ENCODE measurements at regions not wholly inside any gene's neighbourhood (a gene's known extent, or its start where the extent isn't known, plus 50 kb on each side); places are given as distances from the start of the nearest gene placed in this dataset.
A peak's percentile ranks its signal among the peaks of the same experiment; 100 is the strongest.

DNA sequence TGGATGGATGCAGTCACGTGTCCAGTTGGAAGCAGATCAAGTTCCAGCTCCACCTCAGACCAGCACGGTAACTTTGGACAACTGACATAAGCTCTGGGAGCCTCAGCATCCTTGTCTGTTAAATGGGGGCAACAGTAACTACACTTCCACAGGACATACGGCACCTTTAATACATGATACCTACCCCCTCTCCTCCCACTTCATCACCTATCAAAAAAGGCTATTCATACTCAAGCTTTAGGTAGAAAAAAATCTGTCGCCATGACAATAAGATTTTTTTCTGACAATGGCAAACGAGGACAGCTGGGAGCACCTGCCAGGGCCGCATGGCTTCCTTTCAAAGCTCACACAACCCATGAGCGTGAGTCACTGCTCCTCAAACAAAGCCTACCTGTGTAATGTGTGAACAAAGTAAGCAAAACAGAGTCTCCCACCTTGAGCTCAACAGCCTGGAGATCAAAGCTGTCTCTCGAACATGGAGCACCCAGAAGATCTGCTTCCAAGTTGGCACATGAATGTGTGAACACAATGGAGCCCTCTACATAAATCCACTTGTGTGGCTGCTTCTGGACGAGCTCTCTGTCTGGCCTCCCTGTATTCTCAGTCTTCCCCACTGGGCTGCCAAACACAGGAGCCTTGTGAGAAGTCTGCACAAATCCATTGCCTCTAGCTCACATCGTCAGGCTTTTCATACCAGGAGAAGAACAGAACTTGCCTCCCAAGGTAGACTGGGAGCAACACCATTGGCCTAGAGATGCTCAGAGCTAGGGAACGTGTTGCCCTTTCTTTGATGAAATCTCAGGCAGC, 459.7 kb downstream of the SOX9 start:
- Histone ChIP-seq H3K27me3 (ENCODE audit: control insufficient read depth, insufficient read depth, low read length) (no peaks in the 10 kb centered on the region), H3K36me3 (ENCODE audit: control insufficient read depth, insufficient read depth, low read length) (no peaks in the 10 kb centered on the region), H3K9me3 (ENCODE audit: control insufficient read depth, insufficient read depth, low read length) (no peaks in the 10 kb centered on the region), H3K27ac (ENCODE audit: low read length) (no peak overlapping the region), H3K4me1 (ENCODE audit: control insufficient read depth, insufficient read depth, low read length) (peaks cover 7% of the 10 kb centered on the region), H3K4me3 (ENCODE audit: low read length) (no peak overlapping the region)
- no peak for DNase-seq (ENCODE audit: low read depth, low spot score)
- WGBS (ENCODE audit: insufficient coverage, insufficient read length) = no CpG with 5 or more reads among the region's 11 CpGs

GRCh38 chr17:72587156-72587555, 466.3 kb downstream of the SOX9 start:
- Histone ChIP-seq H3K27me3 (ENCODE audit: control insufficient read depth, insufficient read depth, low read length) (peaks cover 14% of the 10 kb centered on the region), H3K4me3 (ENCODE audit: low read length) (no peak overlapping the region), H3K4me1 (ENCODE audit: control insufficient read depth, insufficient read depth, low read length) (peaks cover 1% of the 10 kb centered on the region; the same call in 1 of the 2 replicates), H3K27ac (ENCODE audit: low read length) (no peak overlapping the region), H3K9me3 (ENCODE audit: control insufficient read depth, insufficient read depth, low read length) (no peaks in the 10 kb centered on the region), H3K36me3 (ENCODE audit: control insufficient read depth, insufficient read depth, low read length) (no peaks in the 10 kb centered on the region)
- no CpG with 5 or more reads among the region's 7 CpGs for WGBS (ENCODE audit: insufficient coverage, insufficient read length)
- DNase-seq (ENCODE audit: low read depth, low spot score) = no peak

DNA sequence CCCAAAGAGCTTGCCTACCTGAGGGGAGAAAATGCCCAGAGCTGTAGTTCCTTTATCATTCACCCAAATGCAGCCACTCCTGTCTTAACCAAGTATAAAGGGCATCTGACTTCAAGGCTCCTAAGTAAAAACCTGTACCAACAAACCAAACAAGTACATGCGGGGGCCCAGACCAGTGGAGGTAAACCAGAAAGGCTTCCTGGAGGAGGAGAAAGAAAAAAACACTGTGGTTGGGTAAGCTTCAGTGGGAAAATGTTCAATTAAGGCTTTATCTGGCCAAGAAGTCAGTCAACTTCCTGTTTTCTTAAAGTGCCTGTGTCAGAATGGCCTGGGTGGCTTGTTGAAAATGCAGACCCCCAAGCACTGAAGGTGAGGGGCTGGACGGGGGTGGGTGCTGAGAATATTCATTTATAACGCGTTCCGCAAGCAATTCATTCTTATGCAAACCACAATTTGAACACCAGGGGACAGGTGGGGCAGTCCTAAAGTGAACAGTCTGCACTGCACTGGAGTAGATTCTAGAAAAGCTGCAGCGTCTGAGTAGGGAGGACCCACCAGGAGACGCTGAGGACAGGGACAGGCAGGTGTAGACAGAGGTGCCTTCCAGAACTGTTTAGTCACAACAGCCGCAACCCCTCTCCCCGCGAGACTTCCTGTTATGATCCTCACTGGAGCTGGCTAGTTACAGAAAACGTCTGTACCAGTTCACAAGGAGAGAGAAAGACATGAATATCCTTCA, 467.1 kb downstream of the SOX9 start:
- WGBS (ENCODE audit: insufficient coverage, insufficient read length) = no CpG with 5 or more reads among the region's 11 CpGs
- Histone ChIP-seq H3K27ac (ENCODE audit: low read length) (no peak overlapping the region), H3K4me1 (ENCODE audit: control insufficient read depth, insufficient read depth, low read length) (peaks cover 2% of the 10 kb centered on the region; the same call in 1 of the 2 replicates), H3K27me3 (ENCODE audit: control insufficient read depth, insufficient read depth, low read length) (peaks cover 14% of the 10 kb centered on the region), H3K9me3 (ENCODE audit: control insufficient read depth, insufficient read depth, low read length) (no peaks in the 10 kb centered on the region), H3K4me3 (ENCODE audit: low read length) (no peak overlapping the region; the same call in 1 of the 2 replicates), H3K36me3 (ENCODE audit: control insufficient read depth, insufficient read depth, low read length) (no peaks in the 10 kb centered on the region)
- no peak for DNase-seq (ENCODE audit: low read depth, low spot score)

GRCh38 chr17:72588561-72588960, 467.7 kb downstream of the SOX9 start:
- Histone ChIP-seq H3K4me3 (ENCODE audit: low read length) (no peak overlapping the region), H3K9me3 (ENCODE audit: control insufficient read depth, insufficient read depth, low read length) (no peaks in the 10 kb centered on the region), H3K27me3 (ENCODE audit: control insufficient read depth, insufficient read depth, low read length) (peaks cover 14% of the 10 kb centered on the region), H3K27ac (ENCODE audit: low read length) (no peak overlapping the region), H3K4me1 (ENCODE audit: control insufficient read depth, insufficient read depth, low read length) (peaks cover 2% of the 10 kb centered on the region; the same call in 1 of the 2 replicates), H3K36me3 (ENCODE audit: control insufficient read depth, insufficient read depth, low read length) (no peaks in the 10 kb centered on the region)
- no CpG with 5 or more reads among the region's 7 CpGs for WGBS (ENCODE audit: insufficient coverage, insufficient read length)
- DNase-seq (ENCODE audit: low read depth, low spot score) = no peak

- peaks cover 14% of the 10 kb centered on the region for H3K27me3 ChIP-seq (ENCODE audit: control insufficient read depth, insufficient read depth, low read length)
- H3K36me3 ChIP-seq (ENCODE audit: control insufficient read depth, insufficient read depth, low read length) = no peaks in the 10 kb centered on the region
- no peak for DNase-seq (ENCODE audit: low read depth, low spot score)
- no peak overlapping the region for H3K27ac ChIP-seq (ENCODE audit: low read length)
- peaks cover 2% of the 10 kb centered on the region; the same call in 1 of the 2 replicates for H3K4me1 ChIP-seq (ENCODE audit: control insufficient read depth, insufficient read depth, low read length)
- no peaks in the 10 kb centered on the region for H3K9me3 ChIP-seq (ENCODE audit: control insufficient read depth, insufficient read depth, low read length)
- WGBS (ENCODE audit: insufficient coverage, insufficient read length) = no CpG with 5 or more reads among the region's 11 CpGs
- H3K4me3 ChIP-seq (ENCODE audit: low read length) = no peak overlapping the region
These were observed 468.1 kb downstream of the SOX9 start for GRCh38 chr17:72588961-72589360.

DNA sequence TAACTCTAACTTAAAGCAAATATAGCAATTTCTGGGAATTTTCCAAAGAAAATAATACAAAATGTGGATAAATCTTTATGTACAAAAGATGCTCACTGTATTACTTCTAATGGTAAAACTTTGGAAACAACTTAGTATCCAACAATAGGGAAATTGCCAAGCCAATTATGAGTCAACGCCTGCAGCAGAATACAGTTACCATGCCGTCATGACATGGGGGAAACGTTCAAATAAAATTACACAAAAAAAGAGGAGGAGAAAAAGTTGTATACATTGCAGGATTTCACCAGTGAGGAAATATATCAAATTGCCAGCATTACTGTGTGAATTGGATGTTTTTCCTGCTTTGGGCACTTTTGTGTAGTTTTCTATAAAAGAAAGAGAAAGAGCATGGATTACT, 469.6 kb downstream of the SOX9 start:
- no peaks in the 10 kb centered on the region for H3K36me3 ChIP-seq (ENCODE audit: control insufficient read depth, insufficient read depth, low read length)
- peaks cover 14% of the 10 kb centered on the region for H3K27me3 ChIP-seq (ENCODE audit: control insufficient read depth, insufficient read depth, low read length)
- no peak overlapping the region for H3K27ac ChIP-seq (ENCODE audit: low read length)
- H3K4me1 ChIP-seq (ENCODE audit: control insufficient read depth, insufficient read depth, low read length) = peaks cover 2% of the 10 kb centered on the region; the same call in 1 of the 2 replicates
- H3K9me3 ChIP-seq (ENCODE audit: control insufficient read depth, insufficient read depth, low read length) = no peaks in the 10 kb centered on the region
- no CpG with 5 or more reads among the region's 3 CpGs for WGBS (ENCODE audit: insufficient coverage, insufficient read length)
- DNase-seq (ENCODE audit: low read depth, low spot score) = no peak
- H3K4me3 ChIP-seq (ENCODE audit: low read length) = no peak overlapping the region

DNA sequence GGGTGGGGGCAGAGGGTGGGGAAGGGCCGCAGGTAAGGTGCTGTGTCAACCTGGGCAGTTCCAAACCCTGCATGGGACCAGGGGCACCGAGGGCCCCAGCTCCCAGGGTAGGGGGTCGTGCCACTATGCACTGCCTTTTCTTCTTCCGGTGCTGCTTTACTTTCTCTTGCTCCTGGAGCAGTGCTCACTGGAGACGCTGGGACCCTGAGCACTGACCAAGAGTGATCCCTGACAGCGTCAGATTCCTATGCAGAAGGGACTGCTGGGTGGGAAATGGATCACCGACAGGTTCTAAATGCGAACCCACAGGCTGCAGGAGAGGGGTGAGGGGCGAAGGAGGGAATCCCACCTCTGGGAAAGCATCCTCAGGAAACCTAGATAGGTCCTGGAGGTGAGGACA, 470.1 kb downstream of the SOX9 start:
- Histone ChIP-seq H3K36me3 (ENCODE audit: control insufficient read depth, insufficient read depth, low read length) (no peaks in the 10 kb centered on the region), H3K9me3 (ENCODE audit: control insufficient read depth, insufficient read depth, low read length) (no peaks in the 10 kb centered on the region), H3K4me3 (ENCODE audit: low read length) (no peak overlapping the region), H3K4me1 (ENCODE audit: control insufficient read depth, insufficient read depth, low read length) (peaks cover 2% of the 10 kb centered on the region; the same call in 1 of the 2 replicates), H3K27me3 (ENCODE audit: control insufficient read depth, insufficient read depth, low read length) (peaks cover 14% of the 10 kb centered on the region), H3K27ac (ENCODE audit: low read length) (no peak overlapping the region)
- DNase-seq (ENCODE audit: low read depth, low spot score) = no peak
- WGBS (ENCODE audit: insufficient coverage, insufficient read length) = no CpG with 5 or more reads among the region's 9 CpGs

GRCh38 chr17:72591289-72592241, 470.7 kb downstream of the SOX9 start:
- no peak overlapping the region for H3K27ac ChIP-seq (ENCODE audit: low read length)
- H3K4me1 ChIP-seq (ENCODE audit: control insufficient read depth, insufficient read depth, low read length) = peaks cover 2% of the 10 kb centered on the region; the same call in 1 of the 2 replicates
- H3K4me3 ChIP-seq (ENCODE audit: low read length) = peak overlapping the region; percentile 57; the same call in 1 of the 2 replicates
- no peaks in the 10 kb centered on the region for H3K9me3 ChIP-seq (ENCODE audit: control insufficient read depth, insufficient read depth, low read length)
- no CpG with 5 or more reads among the region's 62 CpGs for WGBS (ENCODE audit: insufficient coverage, insufficient read length)
- H3K36me3 ChIP-seq (ENCODE audit: control insufficient read depth, insufficient read depth, low read length) = no peaks in the 10 kb centered on the region
- DNase-seq (ENCODE audit: low read depth, low spot score) = no peak
- peaks cover 14% of the 10 kb centered on the region for H3K27me3 ChIP-seq (ENCODE audit: control insufficient read depth, insufficient read depth, low read length)

- Histone ChIP-seq H3K9me3 (ENCODE audit: control insufficient read depth, insufficient read depth, low read length) (no peaks in the 10 kb centered on the region), H3K27me3 (ENCODE audit: control insufficient read depth, insufficient read depth, low read length) (peaks cover 14% of the 10 kb centered on the region), H3K27ac (ENCODE audit: low read length) (no peak overlapping the region), H3K4me1 (ENCODE audit: control insufficient read depth, insufficient read depth, low read length) (peaks cover 2% of the 10 kb centered on the region; the same call in 1 of the 2 replicates), H3K36me3 (ENCODE audit: control insufficient read depth, insufficient read depth, low read length) (no peaks in the 10 kb centered on the region), H3K4me3 (ENCODE audit: low read length) (peak overlapping the region; percentile 57; the same call in 1 of the 2 replicates)
- WGBS (ENCODE audit: insufficient coverage, insufficient read length) = no CpG with 5 or more reads among the region's 71 CpGs
- no peak for DNase-seq (ENCODE audit: low read depth, low spot score)
These were observed 471.6 kb downstream of the SOX9 start for GRCh38 chr17:72592242-72592966.

Measured in iPS DF 6.9 (cell line).